H1 (cell line): ENCODE measurements at regions not wholly inside any gene's neighbourhood (a gene's known extent, or its start where the extent isn't known, plus 50 kb on each side); places are given as distances from the start of the nearest gene placed in this dataset.

Source experiments
- NRF1 ChIP-seq: IDR thresholded peaks from 2 replicates; pipeline ENCODE4 v1.6.1; 2011; ENCODE audit warnings: mild to moderate bottlenecking, low read depth, low read length, improper control_type of control experiment
- SIN3A ChIP-seq, 2 experiments: IDR thresholded peaks in 1 of 2; conservative IDR thresholded peaks in 1 of 2; 2 replicates each; pipeline ENCODE4 v1.6.1; 2011 to 2012; ENCODE audit warnings: low read length in 2 of 2, improper control_type of control experiment in 1 of 2, low read depth in 1 of 2, mild to moderate bottlenecking in 1 of 2
- SUZ12 ChIP-seq: fragments of 200-600 bp; sonication (generic); IDR thresholded peaks from 2 replicates; pipeline ENCODE4 v1.6.1; 2012; ENCODE audit warnings: mild to moderate bottlenecking, inconsistent platforms, low read length, moderate library complexity, mixed read lengths
- TF ChIP-seq, protein P1 (sequence below): fragments of 300-600 bp; sonication (generic); IDR thresholded peaks from 2 replicates; pipeline ENCODE4 v1.7.1; 2012; ENCODE audit warnings: low read length, moderate library complexity, mild to moderate bottlenecking, inconsistent platforms; ENCODE audit not compliant: insufficient replicate concordance

DNA sequence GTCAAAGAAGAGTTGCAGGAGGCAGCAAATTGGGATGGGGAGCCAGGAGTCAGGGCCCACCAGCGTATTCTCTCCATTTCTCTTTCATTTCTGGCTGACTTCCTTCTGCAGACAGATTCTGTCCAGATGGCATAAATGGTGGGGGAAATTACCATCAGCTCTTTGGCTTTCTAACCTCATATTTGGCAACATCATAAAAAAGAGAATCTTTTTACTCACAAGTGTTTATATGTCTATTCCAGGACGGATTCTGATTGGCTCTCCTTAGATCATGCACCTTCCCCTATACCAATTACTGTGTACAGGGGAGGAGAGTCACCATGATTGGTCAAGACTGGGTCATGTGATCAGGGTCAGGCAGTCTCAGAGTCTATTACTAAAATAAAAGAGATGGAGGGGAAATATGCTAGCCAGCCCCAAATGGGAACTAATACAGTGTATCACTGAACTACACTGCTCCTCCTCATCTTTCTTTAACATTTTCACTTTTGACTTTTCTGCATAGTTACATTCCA is 537.1 kb upstream of the EEF2KMT start (continued):
- TF ChIP-seq, protein P1, sequence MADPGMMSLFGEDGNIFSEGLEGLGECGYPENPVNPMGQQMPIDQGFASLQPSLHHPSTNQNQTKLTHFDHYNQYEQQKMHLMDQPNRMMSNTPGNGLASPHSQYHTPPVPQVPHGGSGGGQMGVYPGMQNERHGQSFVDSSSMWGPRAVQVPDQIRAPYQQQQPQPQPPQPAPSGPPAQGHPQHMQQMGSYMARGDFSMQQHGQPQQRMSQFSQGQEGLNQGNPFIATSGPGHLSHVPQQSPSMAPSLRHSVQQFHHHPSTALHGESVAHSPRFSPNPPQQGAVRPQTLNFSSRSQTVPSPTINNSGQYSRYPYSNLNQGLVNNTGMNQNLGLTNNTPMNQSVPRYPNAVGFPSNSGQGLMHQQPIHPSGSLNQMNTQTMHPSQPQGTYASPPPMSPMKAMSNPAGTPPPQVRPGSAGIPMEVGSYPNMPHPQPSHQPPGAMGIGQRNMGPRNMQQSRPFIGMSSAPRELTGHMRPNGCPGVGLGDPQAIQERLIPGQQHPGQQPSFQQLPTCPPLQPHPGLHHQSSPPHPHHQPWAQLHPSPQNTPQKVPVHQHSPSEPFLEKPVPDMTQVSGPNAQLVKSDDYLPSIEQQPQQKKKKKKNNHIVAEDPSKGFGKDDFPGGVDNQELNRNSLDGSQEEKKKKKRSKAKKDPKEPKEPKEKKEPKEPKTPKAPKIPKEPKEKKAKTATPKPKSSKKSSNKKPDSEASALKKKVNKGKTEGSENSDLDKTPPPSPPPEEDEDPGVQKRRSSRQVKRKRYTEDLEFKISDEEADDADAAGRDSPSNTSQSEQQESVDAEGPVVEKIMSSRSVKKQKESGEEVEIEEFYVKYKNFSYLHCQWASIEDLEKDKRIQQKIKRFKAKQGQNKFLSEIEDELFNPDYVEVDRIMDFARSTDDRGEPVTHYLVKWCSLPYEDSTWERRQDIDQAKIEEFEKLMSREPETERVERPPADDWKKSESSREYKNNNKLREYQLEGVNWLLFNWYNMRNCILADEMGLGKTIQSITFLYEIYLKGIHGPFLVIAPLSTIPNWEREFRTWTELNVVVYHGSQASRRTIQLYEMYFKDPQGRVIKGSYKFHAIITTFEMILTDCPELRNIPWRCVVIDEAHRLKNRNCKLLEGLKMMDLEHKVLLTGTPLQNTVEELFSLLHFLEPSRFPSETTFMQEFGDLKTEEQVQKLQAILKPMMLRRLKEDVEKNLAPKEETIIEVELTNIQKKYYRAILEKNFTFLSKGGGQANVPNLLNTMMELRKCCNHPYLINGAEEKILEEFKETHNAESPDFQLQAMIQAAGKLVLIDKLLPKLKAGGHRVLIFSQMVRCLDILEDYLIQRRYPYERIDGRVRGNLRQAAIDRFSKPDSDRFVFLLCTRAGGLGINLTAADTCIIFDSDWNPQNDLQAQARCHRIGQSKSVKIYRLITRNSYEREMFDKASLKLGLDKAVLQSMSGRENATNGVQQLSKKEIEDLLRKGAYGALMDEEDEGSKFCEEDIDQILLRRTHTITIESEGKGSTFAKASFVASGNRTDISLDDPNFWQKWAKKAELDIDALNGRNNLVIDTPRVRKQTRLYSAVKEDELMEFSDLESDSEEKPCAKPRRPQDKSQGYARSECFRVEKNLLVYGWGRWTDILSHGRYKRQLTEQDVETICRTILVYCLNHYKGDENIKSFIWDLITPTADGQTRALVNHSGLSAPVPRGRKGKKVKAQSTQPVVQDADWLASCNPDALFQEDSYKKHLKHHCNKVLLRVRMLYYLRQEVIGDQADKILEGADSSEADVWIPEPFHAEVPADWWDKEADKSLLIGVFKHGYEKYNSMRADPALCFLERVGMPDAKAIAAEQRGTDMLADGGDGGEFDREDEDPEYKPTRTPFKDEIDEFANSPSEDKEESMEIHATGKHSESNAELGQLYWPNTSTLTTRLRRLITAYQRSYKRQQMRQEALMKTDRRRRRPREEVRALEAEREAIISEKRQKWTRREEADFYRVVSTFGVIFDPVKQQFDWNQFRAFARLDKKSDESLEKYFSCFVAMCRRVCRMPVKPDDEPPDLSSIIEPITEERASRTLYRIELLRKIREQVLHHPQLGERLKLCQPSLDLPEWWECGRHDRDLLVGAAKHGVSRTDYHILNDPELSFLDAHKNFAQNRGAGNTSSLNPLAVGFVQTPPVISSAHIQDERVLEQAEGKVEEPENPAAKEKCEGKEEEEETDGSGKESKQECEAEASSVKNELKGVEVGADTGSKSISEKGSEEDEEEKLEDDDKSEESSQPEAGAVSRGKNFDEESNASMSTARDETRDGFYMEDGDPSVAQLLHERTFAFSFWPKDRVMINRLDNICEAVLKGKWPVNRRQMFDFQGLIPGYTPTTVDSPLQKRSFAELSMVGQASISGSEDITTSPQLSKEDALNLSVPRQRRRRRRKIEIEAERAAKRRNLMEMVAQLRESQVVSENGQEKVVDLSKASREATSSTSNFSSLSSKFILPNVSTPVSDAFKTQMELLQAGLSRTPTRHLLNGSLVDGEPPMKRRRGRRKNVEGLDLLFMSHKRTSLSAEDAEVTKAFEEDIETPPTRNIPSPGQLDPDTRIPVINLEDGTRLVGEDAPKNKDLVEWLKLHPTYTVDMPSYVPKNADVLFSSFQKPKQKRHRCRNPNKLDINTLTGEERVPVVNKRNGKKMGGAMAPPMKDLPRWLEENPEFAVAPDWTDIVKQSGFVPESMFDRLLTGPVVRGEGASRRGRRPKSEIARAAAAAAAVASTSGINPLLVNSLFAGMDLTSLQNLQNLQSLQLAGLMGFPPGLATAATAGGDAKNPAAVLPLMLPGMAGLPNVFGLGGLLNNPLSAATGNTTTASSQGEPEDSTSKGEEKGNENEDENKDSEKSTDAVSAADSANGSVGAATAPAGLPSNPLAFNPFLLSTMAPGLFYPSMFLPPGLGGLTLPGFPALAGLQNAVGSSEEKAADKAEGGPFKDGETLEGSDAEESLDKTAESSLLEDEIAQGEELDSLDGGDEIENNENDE, result no peak
- TF ChIP-seq SIN3A (conservative IDR thresholded peaks at IDR 0.05 in 1 of 2, IDR thresholded peaks at IDR 0.05 in 1 of 2; ENCODE audit: low read depth in 1 of 2, low read length in 2 of 2) (no peak), SUZ12 (no peak), NRF1 (no peak)
- TF ChIP-seq, all 59 proteins: peak for 0
